ENCODE measurements at regions not wholly inside any gene's neighbourhood (a gene's known extent, or its start where the extent isn't known, plus 50 kb on each side); places are given as distances from the start of the nearest gene placed in this dataset.

DNA sequence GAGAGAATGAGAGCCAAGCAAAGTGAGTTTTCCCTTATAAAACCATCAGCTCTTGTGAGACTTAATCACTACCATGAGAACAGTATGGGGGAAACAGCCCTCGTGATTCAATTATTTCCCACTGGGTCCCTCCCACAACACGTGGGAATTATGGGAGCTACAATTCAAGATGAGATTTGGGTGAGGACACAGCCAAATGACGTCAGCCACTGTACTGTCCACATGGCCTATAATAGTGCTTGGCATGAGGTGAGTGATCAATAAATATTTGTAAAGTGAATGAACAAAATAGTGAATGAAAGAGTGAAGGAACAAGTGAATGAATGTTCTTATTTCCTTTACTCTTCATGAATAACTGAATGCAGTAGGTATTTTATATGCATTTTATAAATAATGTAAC, 199.1 kb upstream of the GOT2 start:
- CTCF ChIA-PET, result no interaction called here
- no TSS peak for BruUV-seq (replicated peaks)

DNA sequence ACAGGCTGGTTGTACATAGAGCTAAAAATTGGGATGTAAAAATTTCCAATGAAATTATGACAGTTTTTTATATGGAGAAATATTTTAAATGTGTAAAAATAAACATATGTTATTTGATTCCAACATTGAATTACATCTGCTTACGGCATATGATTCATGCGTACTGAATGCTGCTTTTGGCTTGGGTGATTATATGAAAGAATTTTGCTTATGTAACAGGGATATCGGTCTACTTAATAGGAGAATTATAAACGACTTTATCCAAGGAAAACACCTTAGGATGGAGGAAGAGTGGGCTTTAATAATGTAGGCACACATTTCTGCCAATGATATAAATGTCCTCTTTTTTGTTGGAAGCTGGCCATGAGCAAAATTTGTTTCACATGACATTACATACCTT, 197.3 kb upstream of the GOT2 start:
- CTCF ChIA-PET, result no interaction called here
- H3K36me3 ChIP-seq (ENCODE audit: control insufficient read depth, insufficient read depth, low read length), result no peaks in the 10 kb centered on the region
- POLR2A ChIA-PET, result no interaction called here
- no peak overlapping the region for H3K27ac ChIP-seq (ENCODE audit: low read length)
- no peak overlapping the region for H3K4me3 ChIP-seq (ENCODE audit: low read depth in 2 of 2, low read length in 2 of 2)
- in situ Hi-C loops (cut with HindIII; ENCODE audit: low pct_unique_long_range_greater_than_20kb, low sequenced_read_pairs), result no loop called here
- H3K4me1 ChIP-seq (ENCODE audit: control insufficient read depth, insufficient read depth, low read length), result no peaks in the 10 kb centered on the region
- intact Hi-C loops (cut with micrococcal nuclease; ENCODE audit: unreplicated experiment), result no loop called here
- BruUV-seq (replicated peaks), result no TSS peak
- no peak for ATAC-seq
- no peak for TF ChIP-seq REST (IDR thresholded peaks at IDR 0.05; ENCODE audit: insufficient read depth in 1 of 2, low read depth in 2 of 2, low read length in 1 of 2)
- no peak for TF ChIP-seq SIN3A (IDR thresholded peaks at IDR 0.05; ENCODE audit: borderline replicate concordance, insufficient read depth, low read depth, low read length)
- no peak for TF ChIP-seq TCF7L2 (IDR thresholded peaks at IDR 0.05; ENCODE audit: low read depth, low read length)
- TF ChIP-seq CTCF (IDR thresholded peaks at IDR 0.05), result no peak
- no peak for TF ChIP-seq POLR2AphosphoS5 (IDR thresholded peaks at IDR 0.05; ENCODE audit: low read depth, low read length)
- DNase-seq (ENCODE audit: low read depth, low spot score), result no peak
- no peaks in the 10 kb centered on the region for H3K9me3 ChIP-seq (ENCODE audit: control insufficient read depth, insufficient read depth, low read depth, low read length)
- H3K27me3 ChIP-seq (ENCODE audit: control insufficient read depth, insufficient read depth, low read length), result no peaks in the 10 kb centered on the region

More for the DNA sequence above, 199.1 kb upstream of the GOT2 start:
- H3K27ac ChIP-seq (ENCODE audit: low read length), result no peak overlapping the region
- intact Hi-C loops (cut with micrococcal nuclease; ENCODE audit: unreplicated experiment), result no loop called here
- no peaks in the 10 kb centered on the region for H3K4me1 ChIP-seq (ENCODE audit: control insufficient read depth, insufficient read depth, low read length)
- in situ Hi-C loops (cut with HindIII; ENCODE audit: low pct_unique_long_range_greater_than_20kb, low sequenced_read_pairs), result no loop called here
- H3K36me3 ChIP-seq (ENCODE audit: control insufficient read depth, insufficient read depth, low read length), result no peaks in the 10 kb centered on the region
- no peak for TF ChIP-seq REST (IDR thresholded peaks at IDR 0.05; ENCODE audit: insufficient read depth in 1 of 2, low read depth in 2 of 2, low read length in 1 of 2)
- TF ChIP-seq SIN3A (IDR thresholded peaks at IDR 0.05; ENCODE audit: borderline replicate concordance, insufficient read depth, low read depth, low read length), result no peak
- TF ChIP-seq TCF7L2 (IDR thresholded peaks at IDR 0.05; ENCODE audit: low read depth, low read length), result no peak
- TF ChIP-seq CTCF (IDR thresholded peaks at IDR 0.05), result no peak
- TF ChIP-seq POLR2AphosphoS5 (IDR thresholded peaks at IDR 0.05; ENCODE audit: low read depth, low read length), result no peak
- DNase-seq (ENCODE audit: low read depth, low spot score) (no peak), ATAC-seq (no peak)
- no peaks in the 10 kb centered on the region for H3K9me3 ChIP-seq (ENCODE audit: control insufficient read depth, insufficient read depth, low read depth, low read length)
- no peak overlapping the region for H3K4me3 ChIP-seq (ENCODE audit: low read depth in 2 of 2, low read length in 2 of 2)
- no peaks in the 10 kb centered on the region for H3K27me3 ChIP-seq (ENCODE audit: control insufficient read depth, insufficient read depth, low read length)
- POLR2A ChIA-PET, result no interaction called here

All from Panc1 (cell line).